HG03520 (cell line): ENCODE measurements at regions not wholly inside any gene's neighbourhood (a gene's known extent, or its start where the extent isn't known, plus 50 kb on each side); places are given as distances from the start of the nearest gene placed in this dataset.
"Not testable (repeated sequence)": the region's sequence is repeated elsewhere in the genome, so short reads cannot be mapped to it uniquely, and the experiment has no call there.

ENCODE experiments used
- ATAC-seq: cut with Tn5 transposase; IDR thresholded peaks from one replicate; pipeline ENCODE4 v1.9.1; 2021; ENCODE audit warnings: mild to moderate bottlenecking, moderate library complexity; ENCODE audit not compliant: unreplicated experiment

- ATAC-seq = no peak
These were observed 433.0 kb upstream of the RUNX1 start for GRCh38 chr21:35482096-35482495.

GRCh38 chr21:35481005-35481404 is 431.9 kb upstream of the RUNX1 start:
- no peak for ATAC-seq

- ATAC-seq = no peak
These were observed 430.4 kb upstream of the RUNX1 start for GRCh38 chr21:35479529-35479928.

GRCh38 chr21:35479065-35479448 is 430.0 kb upstream of the RUNX1 start:
- no peak for ATAC-seq

- ATAC-seq = no peak
These were observed 429.3 kb upstream of the RUNX1 start for GRCh38 chr21:35478161-35479064.

- no peak for ATAC-seq
These were observed 428.5 kb upstream of the RUNX1 start for GRCh38 chr21:35477622-35478021.

GRCh38 chr21:35476621-35477395 is 427.7 kb upstream of the RUNX1 start:
- no peak for ATAC-seq

- no peak for ATAC-seq
These were observed 426.7 kb upstream of the RUNX1 start for GRCh38 chr21:35475762-35476161.

- no peak for ATAC-seq
These were observed 425.9 kb upstream of the RUNX1 start for GRCh38 chr21:35475009-35475408.

GRCh38 chr21:35473496-35473895 is 424.4 kb upstream of the RUNX1 start:
- ATAC-seq = no peak

GRCh38 chr21:35470522-35470921 is 421.4 kb upstream of the RUNX1 start:
- no peak for ATAC-seq

GRCh38 chr21:35469498-35469897 is 420.4 kb upstream of the RUNX1 start:
- no peak for ATAC-seq

GRCh38 chr21:35468991-35469390 is 419.9 kb upstream of the RUNX1 start:
- ATAC-seq = no peak

- no peak for ATAC-seq
These were observed 418.5 kb upstream of the RUNX1 start for GRCh38 chr21:35467566-35467965.

GRCh38 chr21:35466681-35467080 is 417.6 kb upstream of the RUNX1 start:
- not testable (repeated sequence) for ATAC-seq

GRCh38 chr21:35465741-35466140 is 416.6 kb upstream of the RUNX1 start:
- no peak for ATAC-seq

GRCh38 chr21:35461700-35462099 is 412.6 kb upstream of the RUNX1 start:
- no peak for ATAC-seq

GRCh38 chr21:35460441-35460840 is 411.3 kb upstream of the RUNX1 start:
- no peak for ATAC-seq

- ATAC-seq = no peak
These were observed 409.3 kb upstream of the RUNX1 start for GRCh38 chr21:35458405-35458804.

GRCh38 chr21:35457097-35457804 is 408.1 kb upstream of the RUNX1 start:
- no peak for ATAC-seq

GRCh38 chr21:35451276-35451675 is 402.2 kb upstream of the RUNX1 start:
- no peak for ATAC-seq
